Brain microvascular endothelial cell (primary cell): ENCODE measurements at regions not wholly inside any gene's neighbourhood (a gene's known extent, or its start where the extent isn't known, plus 50 kb on each side); places are given as distances from the start of the nearest gene placed in this dataset.

Source experiments
- DNase-seq: peaks from one replicate; pipeline ENCODE4 v3.0.0-alpha.2; 2020
- H3K27ac ChIP-seq: fragments of 250-450 bp; sonication (Bioruptor Pico); 2 replicates; pipeline ENCODE4 v1.5.1; 2020; ENCODE audit warnings: mild to moderate bottlenecking, moderate library complexity
- H3K27me3 ChIP-seq: fragments of 250-450 bp; sonication (Bioruptor Pico); replicated peaks from 2 replicates; pipeline ENCODE4 v1.5.1; 2020; ENCODE audit warnings: mild to moderate bottlenecking
- H3K36me3 ChIP-seq: fragments of 250-450 bp; sonication (Bioruptor Pico); replicated peaks from 2 replicates; pipeline ENCODE4 v1.5.1; 2020; ENCODE audit warnings: mild to moderate bottlenecking
- H3K4me3 ChIP-seq: 2 replicates; pipeline ENCODE4 v1.5.1; 2011; ENCODE audit warnings: low read depth, mild to moderate bottlenecking, control low read depth, low read length, moderate library complexity
- in situ Hi-C: cut with HindIII; loops from 2 replicates; pipeline ENCODE4 v1.10.0; 2017; ENCODE audit warnings: low sequenced_read_pairs, low pct_ligation_motif_present
- TF ChIP-seq, protein P1 (sequence below): IDR thresholded peaks from 2 replicates; pipeline ENCODE4 v1.5.1; 2011; ENCODE audit warnings: low read depth, mild to moderate bottlenecking, moderate library complexity, low read length, control low read depth, inconsistent platforms; ENCODE audit errors: missing control alignments

DNA sequence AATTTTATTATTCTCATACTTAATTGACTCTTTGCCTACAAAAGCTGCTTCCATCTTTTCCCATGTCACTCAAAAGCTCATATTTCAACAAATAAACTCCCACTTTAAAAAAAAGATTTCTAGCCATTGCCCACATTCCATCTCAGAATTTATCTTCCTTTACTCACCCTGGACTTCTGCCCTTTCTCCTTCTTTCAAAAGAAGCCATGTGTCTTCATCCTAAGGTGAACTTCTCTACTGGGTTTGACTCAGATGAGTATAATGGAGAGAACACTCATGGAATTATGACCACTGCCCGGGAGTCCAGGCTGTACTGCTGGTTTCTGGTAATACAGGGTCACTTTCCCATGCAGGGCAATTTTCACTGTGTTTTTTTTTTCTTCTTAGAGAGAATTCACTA, 548.5 kb upstream of the ZNF462 start:
- in situ Hi-C loops, result no loop called here
- Histone ChIP-seq H3K36me3 (no peaks in the 10 kb centered on the region), H3K27ac (no peak overlapping the region), H3K4me3 (no peak overlapping the region), H3K27me3 (no peaks in the 10 kb centered on the region)
- no peak for DNase-seq
- TF ChIP-seq, protein P1, sequence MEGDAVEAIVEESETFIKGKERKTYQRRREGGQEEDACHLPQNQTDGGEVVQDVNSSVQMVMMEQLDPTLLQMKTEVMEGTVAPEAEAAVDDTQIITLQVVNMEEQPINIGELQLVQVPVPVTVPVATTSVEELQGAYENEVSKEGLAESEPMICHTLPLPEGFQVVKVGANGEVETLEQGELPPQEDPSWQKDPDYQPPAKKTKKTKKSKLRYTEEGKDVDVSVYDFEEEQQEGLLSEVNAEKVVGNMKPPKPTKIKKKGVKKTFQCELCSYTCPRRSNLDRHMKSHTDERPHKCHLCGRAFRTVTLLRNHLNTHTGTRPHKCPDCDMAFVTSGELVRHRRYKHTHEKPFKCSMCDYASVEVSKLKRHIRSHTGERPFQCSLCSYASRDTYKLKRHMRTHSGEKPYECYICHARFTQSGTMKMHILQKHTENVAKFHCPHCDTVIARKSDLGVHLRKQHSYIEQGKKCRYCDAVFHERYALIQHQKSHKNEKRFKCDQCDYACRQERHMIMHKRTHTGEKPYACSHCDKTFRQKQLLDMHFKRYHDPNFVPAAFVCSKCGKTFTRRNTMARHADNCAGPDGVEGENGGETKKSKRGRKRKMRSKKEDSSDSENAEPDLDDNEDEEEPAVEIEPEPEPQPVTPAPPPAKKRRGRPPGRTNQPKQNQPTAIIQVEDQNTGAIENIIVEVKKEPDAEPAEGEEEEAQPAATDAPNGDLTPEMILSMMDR, result no peak

DNA sequence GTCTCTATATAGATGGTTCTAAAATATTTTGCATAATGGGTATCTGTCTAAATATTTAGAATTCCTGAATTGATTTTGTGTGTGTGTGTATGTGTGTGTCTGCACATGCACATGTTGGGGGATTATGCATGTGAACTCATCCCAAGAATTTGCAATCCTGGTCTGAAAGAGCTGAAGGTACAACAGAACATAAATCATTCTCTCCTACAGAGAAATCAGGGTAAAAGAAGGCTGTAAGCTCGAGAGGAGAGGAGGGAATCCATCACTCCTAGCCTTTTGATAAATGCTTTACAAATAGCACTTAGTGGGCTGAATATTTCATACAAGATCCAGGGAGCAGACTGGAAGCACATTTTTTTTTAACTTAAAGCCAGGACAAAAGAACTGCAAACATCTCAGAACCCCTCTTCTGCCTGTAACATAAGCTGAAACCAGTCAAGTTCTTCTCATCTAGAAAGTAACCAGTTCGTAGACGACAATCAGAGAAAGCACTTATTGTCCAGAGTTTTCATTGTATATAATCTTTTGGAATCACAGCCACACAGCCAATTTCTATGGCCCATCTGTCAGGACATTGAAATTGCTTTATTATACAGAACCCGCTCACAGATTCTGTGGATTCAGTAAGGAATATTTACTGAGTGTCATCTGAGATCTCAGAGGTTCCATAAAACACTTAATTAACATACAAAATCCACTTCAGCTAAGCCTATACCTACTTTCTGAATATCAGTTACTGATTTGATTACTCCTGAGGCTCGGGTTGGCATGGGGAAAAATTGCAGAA, 541.4 kb upstream of the ZNF462 start:
- no peak for DNase-seq
- in situ Hi-C loops, result no loop called here
- H3K27me3 ChIP-seq, result no peaks in the 10 kb centered on the region
- TF ChIP-seq, protein P1, result no peak
- no peak overlapping the region for H3K27ac ChIP-seq
- H3K4me3 ChIP-seq, result no peak overlapping the region
- H3K36me3 ChIP-seq, result no peaks in the 10 kb centered on the region

DNA sequence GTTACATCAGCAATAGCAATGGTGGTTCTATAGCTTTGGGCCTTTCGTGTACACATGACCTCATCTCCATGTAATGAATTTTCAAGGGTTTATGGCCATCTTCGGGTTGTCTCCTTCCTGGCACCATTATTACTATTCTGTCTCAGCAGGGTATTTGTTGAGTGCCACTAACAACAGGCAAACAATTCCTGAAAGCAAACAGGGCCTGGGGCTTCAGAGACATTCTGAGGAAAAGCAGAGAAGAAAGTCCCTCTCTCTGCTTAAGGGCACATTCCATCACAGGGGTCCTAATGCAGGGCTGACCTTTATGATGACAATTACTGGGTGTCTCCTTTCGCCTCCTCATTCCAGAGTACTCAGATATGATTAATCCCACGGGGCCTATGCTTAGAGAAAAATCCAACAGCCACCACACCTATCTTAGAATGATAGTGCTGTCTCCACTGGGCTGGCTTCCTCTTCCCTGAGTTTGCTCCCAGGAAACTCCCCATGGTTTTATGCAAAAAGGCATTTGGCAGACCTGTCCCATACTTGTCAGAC, 540.2 kb upstream of the ZNF462 start:
- no peak for DNase-seq
- TF ChIP-seq, protein P1, result no peak
- Histone ChIP-seq H3K4me3 (no peak overlapping the region), H3K27me3 (no peaks in the 10 kb centered on the region), H3K27ac (no peak overlapping the region), H3K36me3 (no peaks in the 10 kb centered on the region)
- in situ Hi-C loops, result no loop called here

DNA sequence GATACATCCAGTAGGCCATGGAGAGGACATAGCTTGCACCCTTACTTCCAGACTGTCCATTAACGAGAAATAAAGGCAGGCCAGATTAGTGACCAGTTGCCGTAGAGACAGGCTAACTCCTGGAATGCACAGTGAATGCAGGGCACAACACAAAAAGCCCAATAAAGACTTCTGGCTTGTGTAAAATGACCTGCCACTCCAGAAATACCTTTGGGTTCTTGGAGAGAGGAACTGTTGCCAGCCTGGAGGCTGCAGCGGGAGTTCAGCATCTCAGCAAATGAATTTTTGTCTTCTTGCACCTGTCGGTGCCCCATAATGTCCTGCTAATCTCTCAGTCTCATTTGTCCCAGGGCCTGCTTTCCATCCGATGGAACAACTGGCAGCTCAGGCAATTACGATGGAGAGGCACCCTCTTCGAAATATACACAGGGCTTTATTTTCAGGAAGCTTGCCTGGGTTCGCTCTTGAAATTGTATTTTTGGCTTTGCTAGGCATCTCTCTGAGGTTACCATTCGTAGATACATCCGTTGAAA, 538.8 kb upstream of the ZNF462 start:
- in situ Hi-C loops, result no loop called here
- Histone ChIP-seq H3K4me3 (no peak overlapping the region), H3K27me3 (no peaks in the 10 kb centered on the region), H3K36me3 (no peaks in the 10 kb centered on the region), H3K27ac (no peak overlapping the region)
- no peak for DNase-seq
- TF ChIP-seq, protein P1, result no peak

DNA sequence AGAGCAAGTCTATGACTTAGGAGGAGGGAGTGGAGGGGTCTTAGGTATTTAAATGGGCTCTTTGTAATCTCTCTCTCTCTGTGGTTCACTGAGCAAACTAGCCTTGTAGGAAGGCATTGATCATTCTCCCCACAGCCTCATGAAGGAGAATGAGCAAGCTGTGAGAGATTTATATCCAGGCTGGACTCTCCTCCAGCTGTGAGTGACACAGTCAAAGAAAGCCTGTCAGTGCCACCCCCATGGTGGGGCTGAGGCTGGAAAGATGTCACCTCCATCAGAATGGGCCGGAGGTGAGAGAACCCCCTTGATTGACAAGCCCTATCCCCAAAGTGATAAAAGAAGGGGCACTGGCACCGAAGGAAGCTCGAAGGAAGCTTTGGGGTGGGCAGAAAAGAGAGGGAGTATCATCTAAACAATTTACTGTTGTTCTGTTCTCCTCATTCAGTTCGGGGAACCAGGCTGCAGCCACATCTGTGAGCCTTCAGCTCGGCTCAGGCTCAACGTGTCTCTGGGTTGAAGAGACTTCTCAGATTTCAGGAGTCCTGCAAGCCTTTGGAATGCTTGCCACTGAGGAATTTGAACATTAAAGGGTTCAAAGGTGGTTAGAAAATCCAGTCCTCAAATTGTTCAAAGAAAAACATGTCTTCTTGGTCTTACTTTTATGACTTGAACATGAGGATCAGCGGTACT, 538.2 kb upstream of the ZNF462 start:
- no peak for DNase-seq
- Histone ChIP-seq H3K27ac (no peak overlapping the region), H3K36me3 (no peaks in the 10 kb centered on the region), H3K27me3 (no peaks in the 10 kb centered on the region), H3K4me3 (no peak overlapping the region)
- in situ Hi-C loops, result no loop called here
- TF ChIP-seq, protein P1, result no peak
